OCI-LY1 (cell line): ENCODE measurements at regions not wholly inside any gene's neighbourhood (a gene's known extent, or its start where the extent isn't known, plus 50 kb on each side); places are given as distances from the start of the nearest gene placed in this dataset.

Experiments
- H2AFZ ChIP-seq: fragments of 200-600 bp; sonication (generic), shearing (Covaris generic); 2 replicates; pipeline ENCODE4 v1.6.0; 2014; ENCODE audit warnings: antibody characterized with exemption, mild to moderate bottlenecking, low read length
- H3F3A ChIP-seq: fragments of 200-600 bp; sonication (generic), shearing (Covaris generic); 2 replicates; pipeline ENCODE4 v1.6.0; 2014; ENCODE audit warnings: mild to moderate bottlenecking, antibody characterized with exemption, low read length, moderate library complexity; ENCODE audit not compliant: insufficient read depth
- H3K27ac ChIP-seq: fragments of 200-600 bp; sonication (generic); 2 replicates; pipeline ENCODE4 v1.5.1; 2014; ENCODE audit warnings: low read length, mixed run types, mild to moderate bottlenecking, low read depth; ENCODE audit not compliant: poor library complexity, severe bottlenecking
- H3K27me3 ChIP-seq: fragments of 200-600 bp; sonication (generic); 2 replicates; pipeline ENCODE4 v1.6.0; 2014; ENCODE audit warnings: antibody characterized with exemption, mild to moderate bottlenecking, low read length, moderate library complexity; ENCODE audit not compliant: insufficient read depth
- H3K36me3 ChIP-seq: fragments of 200-600 bp; sonication (generic); 2 replicates; pipeline ENCODE4 v1.6.1; 2014; ENCODE audit warnings: mild to moderate bottlenecking, antibody characterized with exemption, low read length, moderate library complexity, mixed read lengths; ENCODE audit not compliant: insufficient read depth
- H3K4me1 ChIP-seq: fragments of 200-600 bp; sonication (generic); 2 replicates; pipeline ENCODE4 v1.5.1; 2014; ENCODE audit warnings: mild to moderate bottlenecking, low read length, moderate library complexity; ENCODE audit not compliant: insufficient read depth, severe bottlenecking
- H3K4me2 ChIP-seq: fragments of 200-600 bp; sonication (generic), shearing (Covaris generic); 2 replicates; pipeline ENCODE4 v1.6.1; 2014; ENCODE audit warnings: low read length
- H3K4me3 ChIP-seq: fragments of 200-600 bp; sonication (generic); 2 replicates; pipeline ENCODE4 v1.5.1; 2014; ENCODE audit warnings: low read length, low read depth, mild to moderate bottlenecking, mixed read lengths; ENCODE audit not compliant: poor library complexity, severe bottlenecking
- H3K79me2 ChIP-seq: fragments of 200-600 bp; shearing (Covaris generic); 2 replicates; pipeline ENCODE4 v1.6.1; 2016; ENCODE audit warnings: mixed run types, low read length, mixed read lengths; ENCODE audit not compliant: insufficient read depth
- H3K9ac ChIP-seq: fragments of 200-600 bp; sonication (generic), shearing (Covaris generic); 2 replicates; pipeline ENCODE4 v1.6.1; 2014; ENCODE audit warnings: mild to moderate bottlenecking, low read length, mixed read lengths
- H3K9me2 ChIP-seq: fragments of 200-600 bp; sonication (generic), shearing (Covaris generic); 2 replicates; pipeline ENCODE4 v1.6.1; 2014; ENCODE audit warnings: low read depth, mild to moderate bottlenecking, low read length, mixed read lengths
- H3K9me3 ChIP-seq: fragments of 200-600 bp; shearing (Covaris generic); 2 replicates; pipeline ENCODE4 v1.6.1; 2014; ENCODE audit warnings: low read length, mixed read lengths
- H4K20me1 ChIP-seq: fragments of 200-600 bp; sonication (generic), shearing (Covaris generic); 2 replicates; pipeline ENCODE4 v1.6.0; 2016; ENCODE audit warnings: mild to moderate bottlenecking, low read length; ENCODE audit not compliant: insufficient read depth
- EZH2 ChIP-seq: fragments of 200-600 bp; sonication (generic), shearing (Covaris generic); IDR thresholded peaks from 2 replicates; pipeline ENCODE4 v1.8.0; 2017; ENCODE audit warnings: borderline replicate concordance, mixed run types, mild to moderate bottlenecking, antibody characterized with exemption, low read length, moderate library complexity, mixed read lengths
- TF ChIP-seq, protein P1 (sequence below): fragments of 200-600 bp; sonication (generic), shearing (Covaris generic); IDR thresholded peaks from 2 replicates; pipeline ENCODE4 v1.5.1; 2017; ENCODE audit warnings: mild to moderate bottlenecking, antibody characterized with exemption, low read length, moderate library complexity, mixed read lengths

DNA sequence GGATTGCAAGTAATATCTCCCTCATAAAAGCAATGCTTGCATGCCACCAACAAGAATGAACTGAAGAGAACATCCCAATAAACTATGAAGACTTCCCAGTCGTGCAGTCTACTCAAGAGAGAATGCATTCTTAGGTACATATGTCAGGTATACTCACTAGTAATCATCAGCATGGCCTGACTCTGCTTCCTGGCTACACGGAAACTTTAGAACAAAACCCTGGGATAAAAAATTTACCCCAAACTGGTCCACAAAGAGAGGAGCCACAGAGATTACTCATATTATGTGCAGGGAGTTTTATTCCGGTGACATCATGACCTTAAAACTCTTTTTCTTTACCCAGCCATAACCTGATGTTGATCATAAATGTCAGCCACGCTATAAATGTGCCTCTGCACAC is 57.5 kb upstream of the PAPPA start:
- Histone ChIP-seq H3K9ac (no peak overlapping the region), H3K27ac (no peak overlapping the region)

DNA sequence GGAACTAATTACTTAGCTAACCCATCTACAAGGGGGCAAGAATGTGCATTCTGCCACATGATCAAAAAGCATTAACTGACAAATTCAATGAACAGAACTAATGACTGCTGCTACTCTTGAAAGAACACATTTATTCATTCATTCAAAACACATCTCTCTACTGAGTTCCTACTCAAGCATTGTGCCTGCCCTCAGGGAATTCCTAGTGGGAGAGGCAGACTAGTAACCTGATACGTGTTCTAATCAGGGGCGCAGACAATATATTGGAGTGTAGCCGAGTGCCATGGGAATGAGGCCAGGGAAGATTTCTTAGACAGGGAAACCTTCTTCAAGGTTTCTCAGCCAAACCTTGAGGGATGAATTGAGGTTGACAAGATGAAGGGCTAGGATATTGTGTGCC is 56.7 kb upstream of the PAPPA start:
- no peaks in the 10 kb centered on the region for H3K27me3 ChIP-seq
- no peak for TF ChIP-seq EZH2
- TF ChIP-seq, protein P1, sequence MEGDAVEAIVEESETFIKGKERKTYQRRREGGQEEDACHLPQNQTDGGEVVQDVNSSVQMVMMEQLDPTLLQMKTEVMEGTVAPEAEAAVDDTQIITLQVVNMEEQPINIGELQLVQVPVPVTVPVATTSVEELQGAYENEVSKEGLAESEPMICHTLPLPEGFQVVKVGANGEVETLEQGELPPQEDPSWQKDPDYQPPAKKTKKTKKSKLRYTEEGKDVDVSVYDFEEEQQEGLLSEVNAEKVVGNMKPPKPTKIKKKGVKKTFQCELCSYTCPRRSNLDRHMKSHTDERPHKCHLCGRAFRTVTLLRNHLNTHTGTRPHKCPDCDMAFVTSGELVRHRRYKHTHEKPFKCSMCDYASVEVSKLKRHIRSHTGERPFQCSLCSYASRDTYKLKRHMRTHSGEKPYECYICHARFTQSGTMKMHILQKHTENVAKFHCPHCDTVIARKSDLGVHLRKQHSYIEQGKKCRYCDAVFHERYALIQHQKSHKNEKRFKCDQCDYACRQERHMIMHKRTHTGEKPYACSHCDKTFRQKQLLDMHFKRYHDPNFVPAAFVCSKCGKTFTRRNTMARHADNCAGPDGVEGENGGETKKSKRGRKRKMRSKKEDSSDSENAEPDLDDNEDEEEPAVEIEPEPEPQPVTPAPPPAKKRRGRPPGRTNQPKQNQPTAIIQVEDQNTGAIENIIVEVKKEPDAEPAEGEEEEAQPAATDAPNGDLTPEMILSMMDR: no peak
- H3K79me2 ChIP-seq: no peaks in the 10 kb centered on the region
- no peaks in the 10 kb centered on the region for H3K9me3 ChIP-seq
- no peak overlapping the region for H3K4me2 ChIP-seq
- H3K4me1 ChIP-seq: no peaks in the 10 kb centered on the region
- no peak overlapping the region for H3K4me3 ChIP-seq
- H4K20me1 ChIP-seq: no peaks in the 10 kb centered on the region
- H2AFZ ChIP-seq: no peak overlapping the region
- H3K9ac ChIP-seq: no peak overlapping the region
- H3K27ac ChIP-seq: no peak overlapping the region
- H3F3A ChIP-seq: no peaks in the 10 kb centered on the region
- H3K36me3 ChIP-seq: no peaks in the 10 kb centered on the region
- no peaks in the 10 kb centered on the region for H3K9me2 ChIP-seq

More for the DNA sequence above, 57.5 kb upstream of the PAPPA start:
- no peaks in the 10 kb centered on the region for H3K4me1 ChIP-seq
- H3K4me3 ChIP-seq: no peak overlapping the region
- no peaks in the 10 kb centered on the region for H3K79me2 ChIP-seq
- H4K20me1 ChIP-seq: no peaks in the 10 kb centered on the region
- no peak overlapping the region for H2AFZ ChIP-seq
- H3K9me3 ChIP-seq: no peaks in the 10 kb centered on the region
- H3K36me3 ChIP-seq: no peaks in the 10 kb centered on the region
- no peaks in the 10 kb centered on the region for H3K9me2 ChIP-seq
- no peak for TF ChIP-seq EZH2
- TF ChIP-seq, protein P1: no peak
- H3K4me2 ChIP-seq: no peak overlapping the region
- H3F3A ChIP-seq: no peaks in the 10 kb centered on the region
- no peaks in the 10 kb centered on the region for H3K27me3 ChIP-seq

DNA sequence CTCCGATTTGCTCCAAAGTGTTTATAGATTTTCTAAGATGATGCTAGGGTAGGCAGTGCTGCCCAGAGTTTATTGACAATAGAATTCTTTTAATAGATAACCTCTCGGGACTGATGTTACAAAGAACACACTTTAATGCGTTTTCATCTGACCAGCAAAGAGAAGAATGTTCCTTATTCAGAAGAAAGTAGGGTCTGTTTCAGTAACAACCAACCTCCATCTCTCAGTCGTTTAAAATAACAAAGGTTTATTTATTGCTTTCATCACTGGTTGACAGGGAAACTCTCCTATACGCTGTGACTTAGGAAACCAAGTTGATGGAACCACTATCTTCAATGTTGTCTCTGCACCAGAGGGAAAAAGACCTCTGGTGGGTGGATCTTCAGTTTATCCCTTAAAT is 55.1 kb upstream of the PAPPA start:
- Histone ChIP-seq H3K27me3 (no peaks in the 10 kb centered on the region), H3K9me2 (no peaks in the 10 kb centered on the region), H3K36me3 (no peaks in the 10 kb centered on the region), H3K4me3 (no peak overlapping the region), H3K79me2 (no peaks in the 10 kb centered on the region), H3K4me1 (no peaks in the 10 kb centered on the region), H4K20me1 (no peaks in the 10 kb centered on the region), H3K27ac (no peak overlapping the region), H3K4me2 (no peak overlapping the region), H3F3A (no peaks in the 10 kb centered on the region), H3K9ac (no peak overlapping the region), H3K9me3 (no peaks in the 10 kb centered on the region), H2AFZ (no peak overlapping the region)
- TF ChIP-seq EZH2: no peak
- TF ChIP-seq, protein P1: no peak
